Gastroesophageal sphincter (tissue), 4 donors: ENCODE measurements at regions not wholly inside any gene's neighbourhood (a gene's known extent, or its start where the extent isn't known, plus 50 kb on each side); places are given as distances from the start of the nearest gene placed in this dataset.
A peak's percentile ranks its signal among the peaks of the same experiment; 100 is the strongest.
"Not testable (repeated sequence)": the region's sequence is repeated elsewhere in the genome, so short reads cannot be mapped to it uniquely, and the experiment has no call there.

Experiments
- ATAC-seq: fragments of 150-250 bp; one replicate; pipeline ENCODE4 v1.9.1; 2016; ENCODE audit warnings: mild to moderate bottlenecking, moderate library complexity
- H3K27ac ChIP-seq, 4 donors: fragments of 200-600 bp; sonication (generic) in 3 of 4; 1 replicate in 3 of 4; 2 replicates in 1 of 4; pipeline ENCODE4 v1.5.1; 2016 to 2019
- H3K27me3 ChIP-seq: fragments of 200-600 bp; sonication (generic); one replicate; pipeline ENCODE4 v1.5.1; 2019
- H3K36me3 ChIP-seq, 2 donors: fragments of 200-600 bp; sonication (generic); one replicate each; pipeline ENCODE4 v1.5.1; 2019; ENCODE audit warnings: control low read depth in 1 of 2
- H3K4me1 ChIP-seq, 3 donors: fragments of 200-600 bp; sonication (generic); 1 replicate in 2 of 3; 2 replicates in 1 of 3; pipeline ENCODE4 v1.5.1; 2016 to 2019; ENCODE audit warnings: control low read depth in 2 of 3
- H3K4me3 ChIP-seq, 2 donors: fragments of 200-600 bp; sonication (generic); one replicate each; pipeline ENCODE4 v1.5.1; 2019; ENCODE audit warnings: mild to moderate bottlenecking in 1 of 2, moderate library complexity in 1 of 2
- H3K9me3 ChIP-seq, 3 donors: fragments of 200-600 bp; sonication (generic); one replicate each; pipeline ENCODE4 v1.5.1; 2017 to 2019; ENCODE audit warnings: control low read depth in 2 of 3
- CTCF ChIP-seq, 4 experiments: fragments of 200-600 bp in 2 of 4; fragments of 450-650 bp in 2 of 4; sonication (generic) in 1 of 4; IDR thresholded peaks; one replicate each; pipeline ENCODE4 v1.5.1; 2017 to 2019; ENCODE audit warnings: antibody characterized with exemption in 4 of 4, mild to moderate bottlenecking in 2 of 4, moderate library complexity in 2 of 4
- EP300 ChIP-seq: sonication (generic); formaldehyde crosslinking; IDR thresholded peaks from one replicate; pipeline ENCODE4 v1.6.1; 2017; ENCODE audit warnings: antibody characterized with exemption, mild to moderate bottlenecking
- POLR2A ChIP-seq, 2 donors: fragments of 450-650 bp; IDR thresholded peaks; one replicate each; pipeline ENCODE4 v1.6.1; 2017; ENCODE audit warnings: antibody characterized with exemption in 2 of 2, mild to moderate bottlenecking in 2 of 2, moderate library complexity in 1 of 2
- POLR2AphosphoS5 ChIP-seq: sonication (generic); formaldehyde crosslinking; IDR thresholded peaks from one replicate; pipeline ENCODE4 v1.6.1; 2017; ENCODE audit warnings: antibody characterized with exemption
- WGBS, 2 donors: methylation state at CpG; one replicate each; pipeline ENCODE4 v1.1.5; 2018; ENCODE audit warnings: low coverage in 1 of 2; 5-methylcytosine and 5-hydroxymethylcytosine counted together

- Histone ChIP-seq H3K4me1 (peaks cover 0 to 11% (median 0%) of the 10 kb centered on the region in 3 donors), H3K9me3 (no peaks in the 10 kb centered on the region), H3K27me3 (no peaks in the 10 kb centered on the region), H3K4me3 (no peak overlapping the region), H3K27ac (no peak overlapping the region), H3K36me3 (no peaks in the 10 kb centered on the region)
- ATAC-seq: no peak
- TF ChIP-seq EP300: no peak
- peak; percentile 48 for TF ChIP-seq POLR2AphosphoS5
- WGBS, 2 donors: 38 to 43% methylated on average over 1 of the region's 1 CpG
These were observed 80.2 kb downstream of the ARRDC3 start for GRCh38 chr5:91302958-91303357.

- no peaks in the 10 kb centered on the region for H3K9me3 ChIP-seq
- WGBS, 2 donors: 84 to 90% methylated on average over 4 of the region's 4 CpGs
- H3K4me1 ChIP-seq: peaks cover 0 to 11% (median 0%) of the 10 kb centered on the region in 3 donors
- no peak for TF ChIP-seq POLR2AphosphoS5
- TF ChIP-seq EP300: no peak
- peak overlapping the region in 2 of 4 donors; percentile 9 to 25 for H3K27ac ChIP-seq
- no peak for ATAC-seq
- no peaks in the 10 kb centered on the region for H3K27me3 ChIP-seq
- H3K4me3 ChIP-seq: no peak overlapping the region
- no peaks in the 10 kb centered on the region for H3K36me3 ChIP-seq
These were observed 80.8 kb downstream of the ARRDC3 start for GRCh38 chr5:91302305-91302704.

GRCh38 chr5:91301106-91301846, 81.8 kb downstream of the ARRDC3 start:
- WGBS, 2 donors: 86 to 93% methylated on average over 4 to 5 of the region's 5 CpGs
- Histone ChIP-seq H3K4me3 (no peak overlapping the region), H3K27me3 (no peaks in the 10 kb centered on the region), H3K27ac (peak overlapping the region in 1 of 4 donors; percentile 56), H3K9me3 (no peaks in the 10 kb centered on the region), H3K4me1 (peaks cover 0 to 8% (median 0%) of the 10 kb centered on the region in 3 donors), H3K36me3 (no peaks in the 10 kb centered on the region)
- no peak for TF ChIP-seq EP300
- peak; percentile 62 for TF ChIP-seq POLR2AphosphoS5
- ATAC-seq: peak; percentile 45

- no peak overlapping the region for H3K27ac ChIP-seq
- no peaks in the 10 kb centered on the region for H3K36me3 ChIP-seq
- no peak for ATAC-seq
- H3K4me1 ChIP-seq: peaks cover 0 to 8% (median 0%) of the 10 kb centered on the region in 3 donors
- H3K27me3 ChIP-seq: no peaks in the 10 kb centered on the region
- WGBS, 2 donors: no CpG with 5 or more reads among the region's 2 CpGs
- no peaks in the 10 kb centered on the region for H3K9me3 ChIP-seq
- H3K4me3 ChIP-seq: no peak overlapping the region
- TF ChIP-seq CTCF (IDR thresholded peaks at IDR 0.05): no peak
- TF ChIP-seq POLR2A (IDR thresholded peaks at IDR 0.05): no peak
- no peak for TF ChIP-seq EP300
- TF ChIP-seq POLR2AphosphoS5: no peak
These were observed 85.1 kb downstream of the ARRDC3 start for GRCh38 chr5:91297994-91298393.

GRCh38 chr5:91296674-91297143, 86.4 kb downstream of the ARRDC3 start:
- 67% methylated on average over 2 of the region's 2 CpGs; no CpG with 5 or more reads in 1 of the 2 donors for WGBS, 2 donors
- Histone ChIP-seq H3K4me1 (peaks cover 0 to under 1% (median 0%) of the 10 kb centered on the region in 3 donors), H3K27ac (peak overlapping the region in 2 of 4 donors; percentile 4 to 35), H3K9me3 (no peaks in the 10 kb centered on the region), H3K27me3 (no peaks in the 10 kb centered on the region), H3K4me3 (no peak overlapping the region), H3K36me3 (no peaks in the 10 kb centered on the region)
- TF ChIP-seq POLR2A (IDR thresholded peaks at IDR 0.05): no peak
- no peak for TF ChIP-seq CTCF (IDR thresholded peaks at IDR 0.05)
- no peak for TF ChIP-seq EP300
- TF ChIP-seq POLR2AphosphoS5: peak; percentile 43
- peak; percentile 91 for ATAC-seq

- ATAC-seq: peak; percentile 38
- peak overlapping the region in 2 of 4 donors; percentile 4 to 35 for H3K27ac ChIP-seq
These were observed 87.0 kb downstream of the ARRDC3 start for GRCh38 chr5:91296102-91296501.

GRCh38 chr5:91293131-91293530, 90.0 kb downstream of the ARRDC3 start:
- Histone ChIP-seq H3K27me3 (no peaks in the 10 kb centered on the region), H3K4me3 (no peak overlapping the region), H3K27ac (no peak overlapping the region), H3K4me1 (peaks cover 8 to 14% (median 8%) of the 10 kb centered on the region in 3 donors), H3K36me3 (no peaks in the 10 kb centered on the region), H3K9me3 (no peaks in the 10 kb centered on the region)
- no peak for ATAC-seq
- TF ChIP-seq POLR2A (IDR thresholded peaks at IDR 0.05) (no peak), CTCF (IDR thresholded peaks at IDR 0.05) (no peak), EP300 (no peak), POLR2AphosphoS5 (no peak)

More at GRCh38 chr5:91296102-91296501, 87.0 kb downstream of the ARRDC3 start:
- H3K36me3 ChIP-seq, H3K4me1 ChIP-seq, H3K4me3 ChIP-seq, H3K9me3 ChIP-seq, H3K27me3 ChIP-seq: not testable (repeated sequence)
- 95 to 100% methylated on average over 5 to 9 of the region's 9 CpGs for WGBS, 2 donors
